PFSK-1 (cell line): ENCODE measurements at regions not wholly inside any gene's neighbourhood (a gene's known extent, or its start where the extent isn't known, plus 50 kb on each side); places are given as distances from the start of the nearest gene placed in this dataset.

Experiments
- POLR2AphosphoS5 ChIP-seq: IDR thresholded peaks from 2 replicates; pipeline ENCODE4 v1.6.1; 2012; ENCODE audit warnings: low read depth, mild to moderate bottlenecking, control low read depth, low read length, moderate library complexity
- SIN3A ChIP-seq: IDR thresholded peaks from 2 replicates; pipeline ENCODE4 v1.6.1; 2012; ENCODE audit warnings: mild to moderate bottlenecking, low read length, moderate library complexity, borderline replicate concordance; ENCODE audit not compliant: insufficient read depth
- TAF1 ChIP-seq: IDR thresholded peaks from 2 replicates; pipeline ENCODE4 v1.6.1; 2012; ENCODE audit warnings: low read length, control low read depth, borderline replicate concordance; ENCODE audit not compliant: insufficient read depth
- TF ChIP-seq, protein P1 (sequence below), 2 experiments: IDR thresholded peaks; 2 replicates each; pipeline versions ENCODE4 v1.6.1 to v1.8.0; 2011 to 2012; ENCODE audit warnings: low read depth in 2 of 2, low read length in 2 of 2, control low read depth in 1 of 2, inconsistent platforms in 1 of 2, mild to moderate bottlenecking in 1 of 2, moderate library complexity in 1 of 2; ENCODE audit not compliant: insufficient read depth in 1 of 2

- no peak for TF ChIP-seq POLR2AphosphoS5
- no peak for TF ChIP-seq TAF1
- TF ChIP-seq, protein P1, sequence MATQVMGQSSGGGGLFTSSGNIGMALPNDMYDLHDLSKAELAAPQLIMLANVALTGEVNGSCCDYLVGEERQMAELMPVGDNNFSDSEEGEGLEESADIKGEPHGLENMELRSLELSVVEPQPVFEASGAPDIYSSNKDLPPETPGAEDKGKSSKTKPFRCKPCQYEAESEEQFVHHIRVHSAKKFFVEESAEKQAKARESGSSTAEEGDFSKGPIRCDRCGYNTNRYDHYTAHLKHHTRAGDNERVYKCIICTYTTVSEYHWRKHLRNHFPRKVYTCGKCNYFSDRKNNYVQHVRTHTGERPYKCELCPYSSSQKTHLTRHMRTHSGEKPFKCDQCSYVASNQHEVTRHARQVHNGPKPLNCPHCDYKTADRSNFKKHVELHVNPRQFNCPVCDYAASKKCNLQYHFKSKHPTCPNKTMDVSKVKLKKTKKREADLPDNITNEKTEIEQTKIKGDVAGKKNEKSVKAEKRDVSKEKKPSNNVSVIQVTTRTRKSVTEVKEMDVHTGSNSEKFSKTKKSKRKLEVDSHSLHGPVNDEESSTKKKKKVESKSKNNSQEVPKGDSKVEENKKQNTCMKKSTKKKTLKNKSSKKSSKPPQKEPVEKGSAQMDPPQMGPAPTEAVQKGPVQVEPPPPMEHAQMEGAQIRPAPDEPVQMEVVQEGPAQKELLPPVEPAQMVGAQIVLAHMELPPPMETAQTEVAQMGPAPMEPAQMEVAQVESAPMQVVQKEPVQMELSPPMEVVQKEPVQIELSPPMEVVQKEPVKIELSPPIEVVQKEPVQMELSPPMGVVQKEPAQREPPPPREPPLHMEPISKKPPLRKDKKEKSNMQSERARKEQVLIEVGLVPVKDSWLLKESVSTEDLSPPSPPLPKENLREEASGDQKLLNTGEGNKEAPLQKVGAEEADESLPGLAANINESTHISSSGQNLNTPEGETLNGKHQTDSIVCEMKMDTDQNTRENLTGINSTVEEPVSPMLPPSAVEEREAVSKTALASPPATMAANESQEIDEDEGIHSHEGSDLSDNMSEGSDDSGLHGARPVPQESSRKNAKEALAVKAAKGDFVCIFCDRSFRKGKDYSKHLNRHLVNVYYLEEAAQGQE (IDR thresholded peaks at IDR 0.05; ENCODE audit: insufficient read depth in 1 of 2, low read depth in 2 of 2, low read length in 2 of 2), result no peak
- no peak for TF ChIP-seq SIN3A
These were observed 246.8 kb downstream of the GATA3 start for GRCh38 chr10:8301333-8301732.
